ENCODE measurements at regions not wholly inside any gene's neighbourhood (a gene's known extent, or its start where the extent isn't known, plus 50 kb on each side); places are given as distances from the start of the nearest gene placed in this dataset.

DNA sequence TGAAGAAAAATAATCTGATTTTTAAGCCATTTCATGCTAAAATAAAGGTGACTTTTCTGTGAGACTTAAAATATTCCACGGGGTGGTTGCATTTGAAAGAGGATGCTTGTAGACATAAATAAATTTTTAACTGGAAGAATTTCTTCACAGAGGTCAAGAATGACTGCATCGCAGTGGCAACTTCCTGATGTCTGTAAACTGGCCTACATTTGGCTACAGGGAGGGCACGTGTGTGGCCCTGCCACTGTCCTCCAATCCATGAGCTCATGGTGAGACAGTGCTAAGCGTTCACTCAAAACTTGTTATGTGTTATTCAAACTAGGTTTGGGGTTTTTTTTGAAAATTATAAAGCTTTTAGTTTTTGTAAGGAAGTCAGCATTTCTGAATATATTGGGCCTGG, 1089.3 kb downstream of the EFNB2 start:
- TF ChIP-seq, protein P1, sequence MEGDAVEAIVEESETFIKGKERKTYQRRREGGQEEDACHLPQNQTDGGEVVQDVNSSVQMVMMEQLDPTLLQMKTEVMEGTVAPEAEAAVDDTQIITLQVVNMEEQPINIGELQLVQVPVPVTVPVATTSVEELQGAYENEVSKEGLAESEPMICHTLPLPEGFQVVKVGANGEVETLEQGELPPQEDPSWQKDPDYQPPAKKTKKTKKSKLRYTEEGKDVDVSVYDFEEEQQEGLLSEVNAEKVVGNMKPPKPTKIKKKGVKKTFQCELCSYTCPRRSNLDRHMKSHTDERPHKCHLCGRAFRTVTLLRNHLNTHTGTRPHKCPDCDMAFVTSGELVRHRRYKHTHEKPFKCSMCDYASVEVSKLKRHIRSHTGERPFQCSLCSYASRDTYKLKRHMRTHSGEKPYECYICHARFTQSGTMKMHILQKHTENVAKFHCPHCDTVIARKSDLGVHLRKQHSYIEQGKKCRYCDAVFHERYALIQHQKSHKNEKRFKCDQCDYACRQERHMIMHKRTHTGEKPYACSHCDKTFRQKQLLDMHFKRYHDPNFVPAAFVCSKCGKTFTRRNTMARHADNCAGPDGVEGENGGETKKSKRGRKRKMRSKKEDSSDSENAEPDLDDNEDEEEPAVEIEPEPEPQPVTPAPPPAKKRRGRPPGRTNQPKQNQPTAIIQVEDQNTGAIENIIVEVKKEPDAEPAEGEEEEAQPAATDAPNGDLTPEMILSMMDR (IDR thresholded peaks at IDR 0.05), result no peak
- no peak for TF ChIP-seq POLR2A (IDR thresholded peaks at IDR 0.05)
